NCI-H446 (cell line): ENCODE measurements at regions not wholly inside any gene's neighbourhood (a gene's known extent, or its start where the extent isn't known, plus 50 kb on each side); places are given as distances from the start of the nearest gene placed in this dataset.

ENCODE experiments used
- DNase-seq, 2 experiments: peaks; one replicate each; lab custom pipeline; 2025; lab: John Stamatoyannopoulos, UW

DNA sequence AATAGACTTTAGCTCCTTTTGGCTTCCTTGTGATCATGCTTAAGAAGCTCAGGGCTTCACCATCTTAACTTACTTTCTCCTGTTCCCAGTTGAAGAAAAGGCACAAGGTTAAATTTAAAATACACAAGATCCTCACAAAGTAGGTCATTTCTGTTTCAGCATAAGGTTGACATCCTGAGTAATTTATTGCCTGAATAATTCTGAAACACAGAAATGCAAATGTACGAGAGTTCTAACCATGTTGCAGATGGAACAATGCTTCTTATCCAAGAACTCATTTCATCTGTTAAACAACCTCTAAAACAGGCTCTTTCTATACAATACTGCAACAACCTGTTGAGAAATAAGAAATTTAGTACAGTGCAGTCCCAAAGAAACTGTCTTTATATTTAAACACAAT lies 395.2 kb downstream of the BCL11A start:
- DNase-seq = no peak

DNA sequence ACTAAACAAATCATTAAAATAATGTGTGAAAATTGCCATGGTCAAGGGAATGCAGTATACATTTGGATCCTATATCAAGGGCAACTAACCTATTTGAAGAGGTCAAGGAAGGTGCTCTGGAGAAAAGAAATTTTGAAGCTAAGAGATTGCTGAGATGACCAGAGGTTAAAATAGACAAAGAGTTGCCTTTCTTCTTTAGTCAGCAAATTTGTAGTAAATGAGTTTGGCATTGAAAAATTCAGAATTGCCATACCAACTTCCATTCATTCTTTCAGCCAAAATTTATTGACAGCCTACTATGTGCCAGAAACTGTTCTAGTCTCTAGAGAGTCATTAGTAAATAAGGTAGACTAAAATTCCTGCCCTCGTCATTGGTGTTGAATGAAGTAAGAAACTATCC lies 396.2 kb downstream of the BCL11A start:
- no peak for DNase-seq

- DNase-seq = no peak
These were observed 399.3 kb downstream of the BCL11A start for GRCh38 chr2:60154142-60154541.

DNA sequence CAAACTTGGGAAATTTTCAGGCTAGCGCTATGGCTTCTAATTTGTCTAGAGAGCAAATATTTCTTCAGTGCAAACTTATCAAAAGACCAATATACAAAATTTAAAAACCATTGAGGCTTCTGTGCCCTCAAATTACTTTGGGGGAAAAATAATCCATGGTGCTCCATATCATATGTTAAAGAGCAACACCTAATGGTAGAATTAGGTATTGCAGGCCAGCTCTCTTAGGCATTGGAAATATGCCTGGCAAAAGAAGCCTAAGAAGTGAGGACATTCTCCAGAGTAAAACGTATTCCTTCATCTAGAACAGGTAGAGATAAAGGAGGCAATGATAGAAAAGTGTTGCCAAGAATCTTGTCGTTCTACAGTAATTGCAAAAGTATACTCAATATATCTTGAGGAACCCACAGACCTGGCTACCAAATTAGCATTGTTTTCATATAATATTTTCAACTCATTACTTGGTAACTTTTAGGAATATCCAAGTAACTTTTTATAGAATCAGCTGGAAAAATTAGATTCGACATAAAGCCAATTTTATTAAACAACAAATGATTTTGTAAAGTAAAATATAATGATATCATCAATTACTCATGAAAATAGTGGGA lies 401.1 kb downstream of the BCL11A start:
- DNase-seq = peak in 1 of 2 experiments; percentile 30

DNA sequence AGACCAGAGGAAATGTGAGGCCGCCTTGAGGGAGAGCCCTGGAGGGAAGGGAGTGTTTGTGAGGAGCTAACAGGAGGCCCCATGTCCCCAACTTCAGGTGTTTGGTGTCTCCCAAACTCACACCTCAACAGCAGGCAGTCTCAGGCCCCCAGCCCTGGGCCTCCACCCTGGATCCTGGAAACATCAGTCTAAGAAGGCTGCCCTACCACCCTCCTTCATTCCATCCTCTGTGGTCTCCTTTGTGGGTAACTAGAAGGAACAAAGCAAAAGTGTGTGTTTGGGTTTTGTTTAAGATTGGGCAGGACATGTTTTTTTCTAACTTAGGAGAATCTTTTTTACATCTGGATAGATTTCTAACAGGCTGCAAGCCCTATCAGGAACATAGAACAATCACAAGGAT lies 404.3 kb downstream of the BCL11A start:
- no peak for DNase-seq

- no peak for DNase-seq
These were observed 404.7 kb downstream of the BCL11A start for GRCh38 chr2:60148716-60149115.

DNA sequence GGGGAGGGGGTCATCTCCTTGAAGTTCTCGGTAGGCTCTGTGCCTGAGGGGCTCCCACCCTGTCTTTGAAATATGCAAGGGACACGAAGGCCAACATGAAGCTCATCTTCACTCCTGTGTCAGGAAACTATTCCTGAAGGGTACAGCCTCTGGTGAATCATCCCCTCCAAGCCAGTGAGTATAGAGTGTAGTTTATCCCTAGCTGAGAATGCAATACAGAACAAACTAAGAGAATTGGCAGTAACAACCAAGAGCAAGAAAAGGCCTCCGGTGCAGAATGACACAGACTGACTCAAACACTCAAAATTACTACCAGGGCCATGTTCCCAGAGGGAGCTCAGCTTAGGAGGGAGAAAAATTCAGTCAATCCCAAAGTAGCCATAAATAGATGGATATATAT lies 413.3 kb downstream of the BCL11A start:
- no peak for DNase-seq

- no peak for DNase-seq
These were observed 416.5 kb downstream of the BCL11A start for GRCh38 chr2:60136913-60137312.

- no peak for DNase-seq
These were observed 426.3 kb downstream of the BCL11A start for GRCh38 chr2:60127191-60127590.

DNA sequence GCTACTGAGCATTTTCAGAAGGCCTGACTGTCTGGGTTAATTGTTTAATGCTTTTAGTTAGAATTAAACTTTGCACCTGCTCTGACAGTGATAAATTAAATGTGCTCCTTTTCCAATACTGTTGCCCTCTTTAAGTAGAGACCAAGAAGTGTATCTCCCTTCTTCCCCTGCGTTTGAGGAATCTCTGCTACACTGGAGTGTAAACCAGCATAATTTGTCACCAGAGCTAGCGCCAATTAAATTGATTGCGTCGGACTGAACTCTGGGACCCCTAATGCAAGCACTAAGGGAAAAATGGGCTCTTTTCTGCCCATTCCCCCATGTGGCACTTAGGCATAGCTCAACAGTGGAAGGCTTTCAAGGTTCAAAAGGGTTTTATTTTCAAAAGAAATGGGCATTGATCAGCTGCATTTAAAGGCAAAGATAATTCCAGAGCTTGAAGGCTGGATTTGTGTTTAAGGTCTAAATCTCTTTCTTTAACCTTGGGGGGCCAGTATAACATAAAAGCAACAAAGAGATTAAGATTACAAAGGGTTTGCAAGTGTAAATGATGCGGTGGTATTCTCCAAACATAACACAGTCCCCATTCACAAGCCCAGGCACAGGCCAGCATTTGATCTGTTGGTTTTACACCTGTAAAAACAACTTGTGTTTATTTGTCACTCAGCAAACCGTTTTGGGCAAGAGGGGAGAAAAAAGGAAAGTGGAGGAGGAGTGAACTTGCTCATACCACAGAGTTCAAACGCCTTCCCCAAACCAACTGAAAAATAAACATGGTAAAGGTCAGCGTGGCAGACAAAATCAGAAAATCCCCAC lies 427.6 kb downstream of the BCL11A start:
- no peak for DNase-seq

- no peak for DNase-seq
These were observed 433.7 kb downstream of the BCL11A start for GRCh38 chr2:60119778-60120177.

DNA sequence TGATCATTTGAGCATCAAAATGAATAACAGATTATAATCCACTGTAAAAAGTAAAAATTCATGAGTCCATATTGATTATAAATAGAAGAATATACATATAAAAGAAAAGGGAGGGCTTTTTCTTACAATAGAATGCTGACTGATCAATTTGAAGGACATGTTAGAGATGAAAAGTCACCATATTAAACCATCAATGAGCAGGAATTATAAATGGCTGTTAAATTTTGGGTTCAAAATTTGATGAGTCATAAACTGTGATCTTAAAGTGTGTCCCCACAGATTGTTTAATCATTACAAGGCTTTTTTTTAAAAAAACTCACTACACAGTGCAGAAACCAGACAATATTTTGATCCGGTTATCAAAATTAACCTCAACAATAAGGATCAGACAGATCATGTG lies 434.5 kb downstream of the BCL11A start:
- DNase-seq = no peak

- DNase-seq = peak in 1 of 2 experiments; percentile 33
These were observed 435.4 kb downstream of the BCL11A start for GRCh38 chr2:60118061-60118460.

- DNase-seq = no peak
These were observed 437.1 kb downstream of the BCL11A start for GRCh38 chr2:60116161-60116875.

GRCh38 chr2:60109744-60110143 lies 443.7 kb downstream of the BCL11A start:
- DNase-seq = no peak

DNA sequence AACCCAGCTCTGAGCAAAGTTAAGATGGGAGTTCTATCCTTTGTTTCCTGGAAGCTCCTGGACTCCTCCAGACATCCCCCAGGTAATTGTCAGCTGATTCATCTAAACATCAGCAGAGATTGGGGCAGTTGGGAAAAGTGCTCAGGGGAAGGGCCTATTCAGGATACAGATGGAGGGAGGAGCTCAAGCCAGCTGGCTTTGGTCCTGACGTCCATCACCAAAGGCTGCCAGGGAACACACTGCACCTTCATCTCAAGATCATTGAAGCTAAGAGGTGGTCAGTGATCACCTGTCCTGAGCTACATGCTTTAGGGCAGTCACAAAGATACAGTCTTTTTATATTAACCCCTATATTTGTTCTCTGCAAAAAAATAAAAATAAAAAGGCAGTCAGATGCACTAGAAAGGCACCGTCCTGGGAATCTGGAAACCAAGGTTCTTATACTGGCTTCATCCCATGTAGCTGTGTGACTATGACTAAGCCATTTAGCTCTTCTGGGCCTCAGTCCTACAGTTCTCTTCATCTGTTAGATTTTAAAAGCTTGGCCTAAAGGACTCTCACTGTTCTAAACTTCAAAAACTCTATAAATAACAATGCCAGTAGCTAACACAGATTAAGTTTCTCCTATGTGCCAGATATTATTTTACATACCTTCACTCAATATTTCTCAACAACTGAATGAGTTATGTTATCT lies 446.5 kb downstream of the BCL11A start:
- DNase-seq = peak in 1 of 2 experiments; percentile 59

GRCh38 chr2:60105906-60106305 lies 447.5 kb downstream of the BCL11A start:
- no peak for DNase-seq

DNA sequence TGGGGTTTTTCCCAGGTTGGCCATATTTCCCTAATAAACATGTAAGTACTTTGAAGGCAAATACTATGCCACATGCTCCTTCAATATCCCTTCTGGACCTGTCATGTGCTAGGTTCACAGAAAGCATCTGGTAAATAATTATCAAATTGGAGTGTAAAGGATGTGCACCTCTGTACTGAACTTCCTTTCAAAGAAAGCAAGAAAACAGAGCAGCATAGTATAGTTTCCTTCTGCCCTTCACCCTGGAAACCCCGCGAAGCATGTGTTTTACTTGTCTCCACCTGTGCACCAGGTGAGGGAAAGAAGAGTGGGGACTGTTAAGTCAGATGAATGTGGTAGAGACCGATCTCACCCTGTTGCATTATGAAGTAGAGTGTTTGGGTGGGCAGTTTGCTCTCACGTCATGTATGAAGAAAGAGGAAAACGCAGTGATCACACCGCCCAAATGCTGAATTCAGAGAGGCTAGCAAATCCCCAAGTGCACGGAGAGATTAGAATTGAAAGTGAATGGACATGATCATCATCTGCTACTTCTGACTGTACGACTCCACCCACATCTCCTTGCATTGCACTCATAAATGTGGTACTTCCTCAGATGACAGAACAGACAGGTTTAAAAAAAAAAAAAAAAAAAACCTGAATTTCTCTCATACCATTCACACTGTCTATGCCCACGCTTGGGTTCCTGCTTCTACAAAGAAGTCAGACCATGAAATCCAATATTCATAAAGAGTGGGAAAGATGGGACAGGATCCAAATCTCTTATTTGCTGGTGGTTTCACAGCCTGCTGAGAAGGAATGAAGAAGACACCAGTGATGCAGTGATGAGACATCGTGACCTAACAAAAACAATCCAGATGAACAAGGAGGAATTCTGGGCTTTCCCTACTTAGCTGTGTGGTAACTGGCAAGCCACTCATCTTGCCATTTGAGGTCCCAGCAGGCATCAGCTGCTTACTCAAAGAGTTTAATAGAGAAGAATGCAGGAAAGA lies 448.6 kb downstream of the BCL11A start:
- peak in 1 of 2 experiments; percentile 26 for DNase-seq

- peak in 1 of 2 experiments; percentile 9 for DNase-seq
These were observed 453.4 kb downstream of the BCL11A start for GRCh38 chr2:60100034-60100433.

- no peak for DNase-seq
These were observed 454.5 kb downstream of the BCL11A start for GRCh38 chr2:60098996-60099395.

GRCh38 chr2:60097298-60097697 lies 456.2 kb downstream of the BCL11A start:
- no peak for DNase-seq
